Activated effector memory CD4-positive, alpha-beta T cell treated with Interleukin-2 at 50 U/mL for 16 hours (primary cell): ENCODE measurements at regions not wholly inside any gene's neighbourhood (a gene's known extent, or its start where the extent isn't known, plus 50 kb on each side); places are given as distances from the start of the nearest gene placed in this dataset.
"Not testable (repeated sequence)": the region's sequence is repeated elsewhere in the genome, so short reads cannot be mapped to it uniquely, and the experiment has no call there.

Experiments
- DNase-seq: peaks from one replicate; pipeline ENCODE4 v3.0.0-alpha.2; 2020

DNA sequence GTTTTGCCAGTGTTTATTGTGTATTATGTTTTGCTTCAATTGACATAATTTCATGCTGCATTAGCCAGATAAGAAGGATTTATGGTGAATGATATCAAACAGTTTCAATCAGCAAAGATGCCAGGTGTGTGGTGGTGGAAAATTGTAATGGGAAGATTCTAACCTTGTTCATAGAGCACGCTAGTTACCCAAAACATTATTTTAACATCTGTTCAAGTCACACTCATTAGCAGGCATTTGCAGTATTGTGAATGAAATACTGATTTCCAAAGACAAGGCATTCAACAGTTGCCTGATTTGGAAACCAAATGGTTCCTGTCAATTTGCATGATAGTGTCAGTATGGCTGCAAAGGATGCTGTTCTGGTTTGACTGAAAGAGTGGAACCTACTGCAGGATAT, 129.7 kb downstream of the EPC1 start:
- DNase-seq, result no peak

DNA sequence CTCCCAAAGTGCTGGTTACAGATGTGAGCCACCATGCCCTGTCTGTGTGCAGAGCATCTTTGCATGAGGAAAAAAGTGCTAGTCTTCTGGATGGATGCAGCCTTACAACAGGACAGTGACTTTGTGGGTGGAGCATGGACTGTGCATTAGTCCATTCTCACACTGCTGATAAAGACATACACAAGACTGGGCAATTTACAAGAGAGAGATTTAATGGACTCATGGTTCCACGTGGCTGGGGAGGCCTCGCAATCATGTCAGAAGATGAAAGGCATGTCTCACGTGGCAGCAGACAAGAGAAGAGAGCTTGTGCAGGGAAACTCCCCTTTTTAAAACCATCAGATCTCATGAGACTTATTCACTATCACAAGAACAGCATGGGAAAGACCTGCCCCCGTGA, 133.1 kb downstream of the EPC1 start:
- DNase-seq, result not testable (repeated sequence)

DNA sequence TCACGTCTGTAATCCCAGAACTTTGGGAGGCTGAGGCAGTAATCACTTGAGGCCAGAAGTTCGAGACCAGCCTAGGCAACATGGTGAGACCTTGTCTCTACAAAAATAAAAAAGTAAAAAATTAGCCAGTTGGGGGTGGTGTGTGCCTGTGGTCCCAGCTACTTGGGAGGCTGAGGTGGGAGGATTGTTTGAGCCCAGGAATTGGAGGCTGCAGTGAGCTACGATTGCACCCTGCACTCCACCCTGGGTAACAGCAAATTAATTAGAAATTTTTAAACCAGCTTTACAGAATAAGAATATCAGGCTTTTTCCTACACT, 136.0 kb downstream of the EPC1 start:
- DNase-seq, result no peak

DNA sequence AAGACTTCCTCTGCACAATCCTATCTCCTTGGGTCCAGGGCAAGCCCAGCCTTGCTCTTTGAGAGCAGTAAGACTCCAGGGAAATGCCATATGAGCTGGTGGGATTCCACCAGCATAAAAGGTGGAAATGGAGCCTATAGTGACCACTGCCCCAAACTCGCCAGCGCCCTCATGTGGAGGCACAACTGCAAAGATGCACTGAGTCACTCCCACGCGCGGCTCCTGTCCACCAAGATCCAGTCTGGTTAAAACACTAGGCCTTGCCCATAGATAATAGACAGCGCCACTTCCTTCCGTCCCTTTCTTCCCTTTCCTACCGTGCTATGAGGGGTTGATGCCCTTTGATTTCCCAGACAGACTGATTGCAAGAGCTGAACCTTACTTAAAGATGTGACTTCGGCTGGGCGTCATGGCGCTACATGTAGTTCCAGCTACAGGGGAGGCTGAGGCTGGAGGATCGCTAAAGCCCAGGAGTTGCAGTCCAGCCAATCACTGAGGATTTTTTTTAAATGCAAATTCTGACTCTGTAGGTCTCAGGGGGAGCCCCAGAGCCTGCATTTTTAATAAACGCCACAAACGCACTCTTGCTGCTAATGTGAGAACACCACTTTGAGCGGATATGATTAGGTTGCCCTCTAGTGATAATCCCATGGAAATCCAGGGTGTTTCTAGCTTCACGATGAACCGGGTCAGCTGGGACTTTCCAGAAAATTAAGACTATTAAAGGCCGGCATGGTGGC, 136.5 kb downstream of the EPC1 start:
- DNase-seq, result no peak

DNA sequence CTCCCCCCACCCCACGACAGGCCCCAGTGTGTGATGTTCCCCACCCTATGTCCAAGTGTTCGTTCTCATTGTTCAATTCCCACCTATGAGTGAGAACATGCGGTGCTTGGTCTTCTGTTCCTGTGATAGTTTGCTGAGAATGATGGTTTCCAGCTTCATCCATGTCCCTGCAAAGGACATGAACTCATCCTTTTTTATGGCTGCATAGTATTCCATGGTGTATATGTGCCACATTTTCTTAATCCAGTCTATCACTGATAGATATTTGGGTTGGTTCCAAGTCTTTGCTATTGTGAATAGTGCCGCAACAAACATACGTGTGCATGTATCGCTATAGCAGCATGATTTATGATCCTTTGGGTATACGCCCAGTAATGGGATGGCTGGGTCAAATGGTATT, 139.0 kb downstream of the EPC1 start:
- DNase-seq, result not testable (repeated sequence)

DNA sequence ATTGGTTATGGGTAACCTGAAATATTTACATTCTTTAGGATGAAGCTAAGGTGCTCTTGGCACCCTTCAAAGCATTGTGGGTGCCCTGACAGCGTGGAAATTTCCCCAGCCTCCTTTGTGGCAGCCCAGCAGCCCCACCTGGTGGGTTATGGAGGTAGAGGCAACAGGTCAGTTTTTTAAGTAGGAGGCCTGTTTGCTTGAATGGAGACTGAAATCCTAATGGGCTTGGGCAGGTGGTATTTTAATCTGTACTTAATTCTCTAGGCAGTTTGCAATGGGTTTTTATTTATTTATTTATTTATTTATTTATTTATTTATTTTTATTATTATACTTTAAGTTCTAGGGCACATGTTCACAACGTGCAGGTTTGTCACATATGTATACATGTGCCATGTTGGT, 139.4 kb downstream of the EPC1 start:
- peak; percentile 19 for DNase-seq

DNA sequence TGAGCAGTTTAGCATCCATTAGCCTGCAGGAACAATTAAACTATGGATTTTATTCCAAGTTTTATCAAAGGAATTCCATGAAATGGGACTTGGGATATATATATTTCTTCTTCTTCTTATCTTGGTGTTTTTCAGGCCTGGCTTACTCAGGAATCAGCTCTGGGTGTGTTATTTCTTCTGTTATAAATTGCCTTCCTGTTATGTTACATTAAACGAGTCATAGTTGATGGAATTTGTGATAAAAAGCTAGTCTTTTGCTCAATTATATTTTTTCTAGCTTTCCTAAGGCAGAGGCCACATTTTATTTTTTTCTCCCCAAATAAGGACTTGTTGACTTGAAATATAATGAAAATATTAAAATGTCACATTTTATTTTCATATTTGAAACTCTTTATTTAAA, 141.3 kb downstream of the EPC1 start:
- DNase-seq, result no peak

DNA sequence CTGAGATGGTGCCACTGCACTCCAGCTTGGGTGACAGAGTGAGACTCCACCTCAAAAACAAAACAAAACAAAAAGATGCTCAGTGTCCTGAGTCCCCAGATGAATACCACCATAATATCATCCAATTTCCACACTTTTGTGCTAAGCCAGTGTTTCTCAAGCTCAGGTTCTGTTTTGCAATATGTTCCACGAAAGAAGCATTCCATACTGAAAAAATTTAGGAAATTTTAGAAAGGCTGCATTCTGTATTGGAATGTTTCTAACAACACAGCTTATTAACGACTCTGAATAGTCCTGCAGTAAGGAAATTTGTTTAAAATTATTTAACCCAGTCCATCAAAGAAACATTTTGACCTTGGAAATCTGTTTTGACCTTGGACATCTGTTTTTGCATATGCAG, 142.4 kb downstream of the EPC1 start:
- no peak for DNase-seq

DNA sequence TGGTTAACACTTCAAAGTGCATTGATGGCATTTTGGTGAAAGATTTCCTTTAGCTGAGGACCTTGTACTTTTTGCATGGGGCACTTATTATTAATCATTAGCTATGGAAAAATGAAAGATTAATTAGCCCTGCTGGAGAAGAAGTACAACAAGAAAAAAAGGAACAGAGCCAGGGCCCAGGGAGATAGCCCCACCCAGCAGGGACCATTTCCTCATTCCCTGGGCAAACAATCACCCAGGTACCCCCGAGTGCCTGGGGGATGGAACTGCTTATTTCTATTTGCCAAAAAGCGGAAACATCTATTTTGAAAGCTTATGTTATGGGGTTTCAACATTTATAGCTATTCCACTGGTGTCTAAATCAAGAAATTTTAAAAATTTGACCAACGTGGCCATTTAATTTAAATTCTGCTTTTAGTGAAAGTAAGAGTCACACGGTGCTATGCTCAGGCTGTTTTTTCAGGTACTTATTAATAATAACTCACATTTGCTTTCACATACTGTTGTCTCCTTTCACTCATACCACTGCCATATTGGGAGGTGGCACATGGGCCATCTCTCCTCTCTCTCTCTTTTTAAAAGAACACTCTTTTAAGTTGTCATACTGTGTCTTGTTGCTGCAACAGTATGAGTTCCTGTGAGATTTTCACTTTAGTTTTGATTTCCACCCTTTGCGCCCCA, 143.6 kb upstream of the KIF5B start:
- DNase-seq, result no peak

DNA sequence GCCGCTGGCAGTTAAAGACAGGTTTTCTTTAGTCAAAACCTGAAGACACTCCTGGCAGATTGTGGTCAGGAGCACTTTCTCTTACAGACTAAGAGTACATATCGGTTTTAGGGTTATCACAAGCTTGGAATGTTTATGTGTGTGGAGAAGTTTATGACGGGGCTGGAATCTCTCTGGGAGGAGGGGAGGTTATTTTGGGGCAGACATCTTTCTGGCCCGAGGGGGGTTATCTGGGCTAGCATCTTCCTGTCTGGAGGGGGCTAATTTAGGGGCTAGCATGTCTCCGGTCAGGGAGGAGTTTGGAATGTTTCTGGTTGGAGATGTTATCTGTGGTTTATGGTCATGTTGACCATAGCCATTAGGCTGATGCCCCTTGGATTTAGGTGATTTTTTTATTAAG, 141.2 kb upstream of the KIF5B start:
- no peak for DNase-seq

DNA sequence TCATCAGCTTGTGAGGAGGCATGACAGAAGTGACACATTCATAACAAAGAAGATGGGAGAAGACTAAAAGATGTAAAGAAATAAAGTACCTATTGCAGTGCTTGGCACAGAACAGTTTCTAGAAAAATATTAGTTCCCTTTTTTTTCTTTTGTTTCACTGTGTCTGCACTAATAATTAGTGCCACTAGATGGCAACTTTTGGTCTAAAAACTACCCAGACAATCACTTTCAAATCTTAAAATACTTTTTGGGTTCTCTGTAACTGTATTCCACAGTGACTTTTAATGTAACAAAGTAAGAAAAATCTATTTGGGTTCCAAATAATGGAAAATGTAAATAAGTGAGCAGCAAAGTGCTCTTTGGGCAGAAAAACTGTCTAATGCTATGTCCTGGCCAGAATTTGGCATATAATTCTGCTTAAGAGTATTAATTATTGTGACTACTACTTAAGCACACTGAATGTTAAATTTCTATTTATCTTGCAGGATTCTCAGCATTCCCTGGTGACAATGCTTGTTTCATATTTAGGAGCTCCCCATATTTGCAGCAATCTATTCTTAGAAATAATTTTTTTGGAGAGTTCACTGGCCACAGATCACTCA, 134.8 kb upstream of the KIF5B start:
- DNase-seq, result no peak

DNA sequence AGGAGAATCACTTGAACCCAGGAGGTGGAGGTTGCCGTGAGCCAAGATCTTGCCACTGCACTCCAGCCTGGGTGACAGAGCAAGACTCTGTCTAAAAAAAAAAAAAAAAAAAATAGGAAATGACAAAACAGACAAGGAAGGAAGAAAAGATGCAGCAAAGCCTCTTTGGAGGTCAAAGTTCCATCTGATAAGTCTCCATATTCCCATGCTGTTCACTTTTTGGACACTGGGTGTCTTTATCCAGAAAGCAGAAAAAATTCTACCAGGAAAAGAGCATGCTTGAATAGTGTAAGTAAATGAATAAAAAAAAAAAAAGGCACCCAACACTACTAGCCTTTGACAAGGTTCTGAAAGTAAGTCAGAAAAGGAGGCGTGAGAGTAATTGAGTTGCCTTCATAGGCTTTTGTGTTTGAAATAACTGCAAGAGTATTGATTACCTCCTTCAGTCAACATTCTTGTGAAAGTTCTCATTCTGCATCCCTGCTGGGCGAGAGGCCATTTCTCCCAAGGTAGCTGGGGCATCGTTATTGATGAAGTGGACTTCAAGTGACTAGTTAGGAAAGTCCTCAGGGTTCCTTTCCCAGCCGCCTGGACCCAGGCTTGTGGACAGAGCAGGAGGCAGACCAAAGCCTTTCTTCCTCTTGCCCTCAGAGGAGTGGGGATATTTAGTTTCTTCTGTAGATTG, 133.3 kb upstream of the KIF5B start:
- DNase-seq, result no peak

DNA sequence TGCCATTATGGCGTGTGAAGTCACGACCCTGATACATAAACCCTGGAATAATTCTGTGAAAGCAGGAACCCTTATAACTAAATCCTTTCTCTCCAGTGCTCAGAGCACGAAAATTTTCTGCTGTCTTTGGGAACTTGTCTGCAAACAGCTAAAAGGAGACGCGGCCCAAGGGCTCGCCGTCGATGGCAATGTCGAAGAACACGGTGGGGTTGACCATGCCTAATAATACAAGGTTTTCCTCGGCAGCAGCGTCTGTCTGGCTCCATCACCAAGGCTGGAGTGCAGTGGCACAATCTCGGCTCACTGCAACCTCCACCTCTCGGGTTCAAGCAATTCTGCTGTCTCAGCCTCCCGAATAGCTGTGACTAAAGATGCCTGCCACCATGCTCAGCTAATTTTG, 132.4 kb upstream of the KIF5B start:
- not testable (repeated sequence) for DNase-seq

DNA sequence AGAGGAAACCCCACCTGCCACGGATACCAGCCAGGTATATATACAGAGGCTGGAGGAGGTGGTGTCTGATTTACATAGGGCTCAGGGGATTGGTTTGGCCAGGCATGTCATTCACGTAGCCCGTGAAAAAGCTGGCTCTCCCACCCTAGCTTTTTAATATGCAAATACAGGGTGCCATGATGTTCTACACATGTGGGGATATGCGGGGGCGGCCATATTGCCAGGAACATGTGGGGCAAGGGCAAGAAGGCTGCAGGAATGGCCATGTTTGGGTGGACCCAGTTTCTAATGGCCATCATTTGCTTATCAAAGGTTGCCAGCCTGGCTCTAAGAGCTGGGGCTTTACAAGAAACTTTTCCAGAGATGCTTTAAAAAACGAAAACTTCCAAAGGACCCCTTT, 131.5 kb upstream of the KIF5B start:
- no peak for DNase-seq

DNA sequence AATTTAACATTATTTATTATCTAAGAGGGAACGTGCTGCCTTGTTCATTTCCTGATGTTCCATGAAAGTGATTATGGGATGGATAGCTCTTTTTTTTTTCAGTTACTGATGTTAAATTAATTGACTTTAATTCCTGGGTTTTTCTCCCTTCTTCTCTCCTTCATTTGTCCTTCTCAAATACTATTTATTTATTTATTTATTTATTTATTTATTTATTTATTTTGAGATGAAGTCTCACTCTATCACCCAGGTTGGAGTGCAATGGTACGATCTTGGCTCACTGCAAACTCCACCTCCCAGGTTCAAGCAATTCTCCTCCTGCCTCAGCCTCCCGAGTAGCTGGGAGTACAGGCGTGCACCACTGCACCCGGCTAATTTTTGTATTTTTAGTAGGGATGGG, 127.4 kb upstream of the KIF5B start:
- DNase-seq, result not testable (repeated sequence)

DNA sequence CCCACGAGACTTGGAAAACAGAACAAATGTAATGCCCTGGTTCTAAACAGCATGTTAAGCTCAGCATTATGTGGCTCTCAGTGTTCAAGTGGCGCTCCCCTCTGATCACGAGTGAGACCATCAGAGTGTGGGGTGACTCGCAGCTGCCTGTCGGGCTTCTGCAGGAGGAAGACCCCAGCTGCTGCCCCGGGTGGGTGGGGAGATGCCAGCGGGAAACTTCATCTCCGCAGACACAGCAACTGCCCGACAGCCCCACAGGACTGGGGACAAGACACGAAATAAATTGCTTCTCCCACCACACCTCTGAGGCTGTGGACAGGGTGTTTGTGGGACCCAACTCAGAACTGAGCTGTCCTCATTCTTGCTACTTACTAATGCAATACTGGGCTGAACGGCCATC, 126.3 kb upstream of the KIF5B start:
- no peak for DNase-seq

DNA sequence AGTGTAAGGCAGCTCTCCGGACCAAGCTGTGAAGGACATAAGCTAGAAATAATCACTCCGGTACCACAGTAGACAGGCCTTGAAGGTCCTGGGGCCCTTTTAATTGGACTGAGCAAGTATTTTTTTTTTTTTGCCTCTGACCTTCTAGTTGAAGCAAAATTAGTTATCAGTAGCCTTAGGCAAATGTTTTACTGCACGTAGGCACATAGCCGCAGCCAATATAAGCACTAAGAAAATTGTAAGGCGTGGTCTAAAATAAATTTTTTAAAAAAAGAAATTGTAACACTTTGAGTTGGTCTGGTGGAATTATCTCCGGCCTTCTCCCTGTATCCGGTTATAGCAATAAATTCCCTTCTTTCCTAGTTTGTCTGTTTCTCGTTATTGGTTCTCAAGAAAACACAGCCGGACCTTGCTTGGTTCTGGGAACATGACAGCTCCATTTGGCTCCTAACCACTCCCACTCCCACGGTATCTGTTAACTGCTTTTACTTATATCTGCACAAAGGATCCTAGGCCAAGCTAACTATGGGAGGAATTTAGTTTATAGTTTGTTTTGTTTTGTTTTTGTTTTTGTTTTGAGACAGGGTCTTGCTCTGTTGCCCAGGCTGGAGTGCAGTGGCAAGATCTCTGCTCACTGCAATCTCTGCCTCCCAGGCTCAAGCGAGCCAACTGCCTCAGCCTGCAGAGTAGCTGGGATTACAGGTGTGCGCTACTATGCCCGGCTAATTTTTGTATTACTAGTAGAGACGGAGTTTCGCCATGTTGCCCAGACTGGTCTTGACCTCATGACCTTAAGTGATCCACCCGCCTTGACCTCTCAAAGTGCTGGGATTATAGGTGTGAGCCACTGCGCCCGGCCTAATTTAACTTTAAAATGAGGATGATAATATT, 124.4 kb upstream of the KIF5B start:
- no peak for DNase-seq

DNA sequence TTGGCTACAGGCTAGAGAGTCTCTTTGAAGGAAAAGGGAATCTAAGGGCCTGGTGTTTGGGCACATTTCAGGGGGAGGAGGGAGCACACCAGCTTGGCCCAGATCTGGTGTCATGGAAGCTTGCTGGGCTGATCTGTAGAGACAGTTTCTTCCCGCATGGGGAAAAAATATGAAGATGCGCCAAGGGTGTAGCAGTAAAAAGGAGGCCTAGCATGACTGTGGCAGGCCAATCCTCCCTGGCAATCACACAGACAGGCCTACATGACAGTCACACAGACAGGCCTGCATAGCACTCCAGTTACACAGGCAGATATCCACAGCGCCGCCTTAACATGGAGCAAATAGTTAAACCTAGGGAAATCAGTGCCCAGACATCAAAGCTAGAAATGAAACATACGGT, 123.6 kb upstream of the KIF5B start:
- DNase-seq, result no peak

DNA sequence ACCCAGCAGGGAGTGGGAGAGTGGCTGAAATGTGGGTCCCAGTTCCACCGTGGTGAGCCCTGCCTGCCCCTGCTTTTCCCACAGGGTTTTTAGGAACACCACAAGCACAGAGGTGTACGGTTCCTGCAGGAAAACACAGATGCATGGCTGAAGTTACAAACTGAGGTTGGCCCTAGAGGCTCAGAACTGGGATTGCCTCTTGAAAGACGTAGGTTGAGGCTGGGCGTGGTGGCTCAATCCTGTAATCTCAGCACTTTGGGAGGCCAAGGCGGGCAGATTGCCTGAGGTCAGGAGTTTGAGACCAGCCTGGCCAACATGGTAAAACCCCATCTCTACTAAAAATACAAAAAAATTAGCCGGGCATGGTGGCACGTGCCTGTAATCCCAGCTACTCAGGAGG, 121.4 kb upstream of the KIF5B start:
- not testable (repeated sequence) for DNase-seq

DNA sequence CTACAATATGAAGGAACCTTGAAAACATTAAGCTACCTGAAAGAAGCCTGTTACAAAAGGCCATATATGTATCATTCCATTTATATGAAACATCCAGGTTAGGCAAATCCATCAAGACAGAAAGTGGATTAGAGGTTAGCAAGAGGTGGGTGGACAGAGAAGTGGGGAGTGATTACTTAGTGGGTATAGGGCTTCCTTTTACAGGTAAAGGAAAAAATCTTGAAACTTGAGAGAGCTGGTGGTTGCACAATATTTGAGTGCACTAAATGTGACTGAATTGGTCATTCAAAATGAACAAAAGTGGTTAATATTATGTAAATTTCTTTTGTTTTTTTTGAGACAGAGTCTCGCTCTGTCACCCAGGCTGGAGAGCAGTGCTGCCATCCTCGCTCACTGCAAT, 119.4 kb upstream of the KIF5B start:
- DNase-seq, result no peak

DNA sequence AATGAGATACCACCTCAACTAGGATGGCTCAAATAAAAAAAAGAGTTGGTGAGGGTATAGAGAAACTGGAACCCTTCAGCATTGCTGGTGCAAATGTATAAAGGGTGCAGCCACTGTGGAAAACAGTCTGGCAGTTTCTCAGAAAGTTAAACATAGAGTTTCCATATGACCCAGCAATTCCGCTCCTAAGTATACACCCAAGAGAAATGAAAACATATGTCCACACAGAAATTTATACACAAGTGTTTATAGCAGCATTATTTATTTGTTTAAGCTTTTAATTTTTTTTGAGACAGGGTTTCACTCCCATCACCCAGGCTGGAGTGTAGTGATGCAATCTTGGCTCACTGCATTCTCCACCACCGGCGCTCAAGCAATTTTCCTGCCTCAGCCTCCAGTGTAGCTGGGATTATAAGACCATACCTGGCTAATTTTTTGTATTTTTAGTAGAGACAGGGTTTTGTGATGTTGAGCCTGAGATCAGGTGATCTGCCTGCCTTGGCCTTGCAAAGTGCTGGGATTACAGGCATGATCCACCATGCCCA, 118.2 kb upstream of the KIF5B start:
- DNase-seq, result no peak

DNA sequence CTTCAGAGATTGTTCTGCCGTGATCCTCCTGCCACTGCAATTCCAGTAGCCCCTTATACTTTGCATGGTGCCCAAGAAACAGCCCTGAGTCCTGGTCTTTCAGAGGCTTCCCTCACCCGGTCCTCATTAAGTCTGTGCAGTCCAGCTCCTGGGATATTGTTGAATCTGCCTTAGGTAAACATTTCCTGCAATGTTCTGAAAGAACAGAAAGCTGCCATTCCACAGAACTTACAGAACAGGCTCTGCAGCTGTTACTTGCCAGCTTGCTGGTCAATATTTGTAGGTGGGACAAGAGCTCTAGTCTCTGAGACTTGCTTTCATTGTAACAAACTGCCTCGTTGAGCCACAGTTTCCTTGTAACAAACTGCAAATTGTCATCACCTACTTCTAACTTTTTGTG, 115.0 kb upstream of the KIF5B start:
- no peak for DNase-seq

DNA sequence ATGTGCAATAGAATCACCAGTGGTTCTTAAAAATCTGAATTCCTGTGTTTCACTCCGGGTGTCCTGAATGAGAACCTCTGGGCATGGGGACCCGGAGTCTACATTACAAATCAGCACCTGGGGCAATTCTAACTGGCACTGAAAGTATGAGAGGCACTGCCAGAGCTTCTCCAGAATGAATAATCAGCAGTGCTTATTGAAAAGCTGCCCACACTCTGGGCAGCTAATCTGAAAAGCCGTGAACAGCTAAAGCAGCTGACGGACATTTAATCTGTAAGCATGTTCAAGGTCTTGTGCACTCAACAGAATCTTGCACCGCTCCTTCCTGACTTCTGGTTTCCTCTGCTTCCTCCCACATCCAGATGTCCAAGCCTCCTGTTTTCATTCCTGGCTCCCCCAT, 113.3 kb upstream of the KIF5B start:
- no peak for DNase-seq
